GM19193 (cell line): ENCODE measurements at regions not wholly inside any gene's neighbourhood (a gene's known extent, or its start where the extent isn't known, plus 50 kb on each side); places are given as distances from the start of the nearest gene placed in this dataset.

Experiments
- POLR2A ChIP-seq: IDR thresholded peaks from 4 replicates; pipeline ENCODE4 v1.6.1; 2011; ENCODE audit not compliant: insufficient read depth, insufficient read length; ENCODE audit errors: extremely low read depth

- TF ChIP-seq POLR2A, result no peak
These were observed 60.3 kb downstream of the SEC61B start for GRCh38 chr9:99282406-99282805.

- no peak for TF ChIP-seq POLR2A
These were observed 63.9 kb downstream of the SEC61B start for GRCh38 chr9:99285965-99286364.

- no peak for TF ChIP-seq POLR2A
These were observed 64.5 kb downstream of the SEC61B start for GRCh38 chr9:99286536-99286935.

- no peak for TF ChIP-seq POLR2A
These were observed 65.6 kb downstream of the SEC61B start for GRCh38 chr9:99287641-99288040.

- TF ChIP-seq POLR2A, result no peak
These were observed 66.7 kb downstream of the SEC61B start for GRCh38 chr9:99288830-99289229.

- TF ChIP-seq POLR2A, result no peak
These were observed 72.9 kb downstream of the SEC61B start for GRCh38 chr9:99294850-99295461.

- no peak for TF ChIP-seq POLR2A
These were observed 74.3 kb downstream of the SEC61B start for GRCh38 chr9:99296291-99296951.

GRCh38 chr9:99298614-99299013 lies 76.5 kb downstream of the SEC61B start:
- TF ChIP-seq POLR2A, result no peak

GRCh38 chr9:99299211-99300102 lies 77.4 kb downstream of the SEC61B start:
- TF ChIP-seq POLR2A, result no peak

- no peak for TF ChIP-seq POLR2A
These were observed 78.0 kb downstream of the SEC61B start for GRCh38 chr9:99300103-99300439.

GRCh38 chr9:99300603-99301002 lies 78.5 kb downstream of the SEC61B start:
- no peak for TF ChIP-seq POLR2A

GRCh38 chr9:99303177-99303576 lies 81.1 kb downstream of the SEC61B start:
- TF ChIP-seq POLR2A, result no peak

GRCh38 chr9:99305124-99305523 lies 83.0 kb downstream of the SEC61B start:
- TF ChIP-seq POLR2A, result no peak

- TF ChIP-seq POLR2A, result no peak
These were observed 84.0 kb downstream of the SEC61B start for GRCh38 chr9:99305820-99306811.
